GM21447 (cell line): ENCODE measurements at regions not wholly inside any gene's neighbourhood (a gene's known extent, or its start where the extent isn't known, plus 50 kb on each side); places are given as distances from the start of the nearest gene placed in this dataset.
A peak's percentile ranks its signal among the peaks of the same experiment; 100 is the strongest.

Experiments
- ATAC-seq: cut with Tn5 transposase; IDR thresholded peaks from one replicate; pipeline ENCODE4 v1.9.1; 2021; ENCODE audit not compliant: unreplicated experiment

DNA sequence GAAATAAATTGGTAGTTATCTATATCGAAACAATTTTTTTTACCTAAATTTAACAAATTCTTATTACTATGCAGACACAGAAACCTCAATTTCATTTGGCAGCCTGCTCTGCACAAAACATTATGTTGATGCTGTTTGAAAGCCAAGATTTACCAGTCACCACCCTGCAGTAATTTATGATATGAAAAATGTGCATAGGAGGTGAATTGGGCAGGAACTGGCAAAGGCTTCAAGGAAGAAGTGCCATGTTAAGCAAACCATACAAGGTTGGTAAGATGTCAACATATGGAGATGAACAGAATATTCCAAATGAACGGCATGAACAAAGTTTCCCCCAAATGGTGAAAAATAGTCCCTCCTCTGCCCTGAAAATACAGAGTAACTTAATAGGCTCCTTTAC, 54.2 kb upstream of the TAB2 start:
- ATAC-seq = no peak

- no peak for ATAC-seq
These were observed 52.9 kb upstream of the TAB2 start for GRCh38 chr6:149264629-149265028.

DNA sequence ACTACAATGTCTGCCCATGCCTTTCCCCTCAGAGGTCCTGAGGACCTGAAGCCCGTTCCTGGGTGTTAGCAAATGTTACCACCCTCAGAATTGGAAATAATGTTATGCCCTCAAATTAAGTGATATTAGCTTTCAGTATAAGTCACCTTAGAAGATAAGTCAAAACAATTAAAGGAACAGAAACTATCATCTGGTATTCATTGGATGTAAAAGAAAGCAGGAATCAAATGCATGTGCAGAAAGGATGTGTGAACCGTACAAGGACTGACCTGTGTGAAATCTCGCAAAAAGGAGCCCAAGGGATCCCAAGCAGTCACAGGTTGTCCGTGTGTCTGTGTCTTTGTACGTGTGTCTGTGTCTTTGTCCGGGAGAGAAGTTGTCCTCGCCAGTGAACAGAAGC, 51.6 kb upstream of the TAB2 start:
- ATAC-seq = no peak

DNA sequence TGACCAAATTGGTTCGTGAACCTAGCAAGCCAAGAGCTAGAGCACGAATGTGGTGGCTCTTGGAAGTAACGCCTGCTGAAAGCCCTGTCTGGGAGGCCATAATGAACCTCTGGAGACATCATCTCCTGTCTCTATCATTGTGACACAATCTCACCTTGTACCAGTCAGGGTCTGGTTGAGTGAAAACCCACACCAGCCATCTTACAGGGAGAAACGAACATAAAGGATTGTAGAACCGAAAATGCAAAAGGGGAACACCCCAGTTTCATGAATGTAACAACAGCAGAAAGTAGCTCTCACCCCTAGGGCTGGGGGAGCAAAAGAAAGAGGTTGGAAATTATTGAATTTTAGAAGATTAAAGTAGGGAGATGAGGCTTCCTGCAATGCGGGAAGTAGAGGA, 50.9 kb upstream of the TAB2 start:
- peak; percentile 89 for ATAC-seq

GRCh38 chr6:149267072-149267471, 50.4 kb upstream of the TAB2 start:
- ATAC-seq = no peak

GRCh38 chr6:149267513-149268043, 49.9 kb upstream of the TAB2 start:
- ATAC-seq = no peak
